ENCODE measurements at regions not wholly inside any gene's neighbourhood (a gene's known extent, or its start where the extent isn't known, plus 50 kb on each side); places are given as distances from the start of the nearest gene placed in this dataset.

DNA sequence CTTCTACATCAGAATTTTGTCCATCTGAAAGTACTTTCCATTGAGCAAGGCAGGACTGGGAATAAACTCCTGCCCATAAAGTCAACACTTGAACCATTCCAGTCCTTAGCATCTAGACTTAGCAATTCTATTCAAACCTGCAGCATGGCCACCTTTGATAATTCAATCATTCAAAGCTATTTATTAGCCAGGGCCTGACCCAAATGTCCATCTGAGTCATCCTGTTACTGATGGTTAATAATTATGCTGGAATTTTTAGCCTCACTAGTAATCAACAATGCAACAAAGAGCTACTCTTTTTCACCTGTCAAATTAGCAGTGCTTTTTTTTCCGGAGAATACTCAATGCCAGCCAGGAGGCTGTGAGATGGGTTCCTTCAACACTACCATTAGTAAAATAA, 72.7 kb upstream of the SNRK start:
- no peak for TF ChIP-seq EZH2 (optimal IDR thresholded peaks at IDR 0.05; ENCODE audit: low read depth, low read length)
- no peak for TF ChIP-seq EZH2phosphoT487 (IDR thresholded peaks at IDR 0.05; ENCODE audit: low read length)
- TF ChIP-seq, protein P1, sequence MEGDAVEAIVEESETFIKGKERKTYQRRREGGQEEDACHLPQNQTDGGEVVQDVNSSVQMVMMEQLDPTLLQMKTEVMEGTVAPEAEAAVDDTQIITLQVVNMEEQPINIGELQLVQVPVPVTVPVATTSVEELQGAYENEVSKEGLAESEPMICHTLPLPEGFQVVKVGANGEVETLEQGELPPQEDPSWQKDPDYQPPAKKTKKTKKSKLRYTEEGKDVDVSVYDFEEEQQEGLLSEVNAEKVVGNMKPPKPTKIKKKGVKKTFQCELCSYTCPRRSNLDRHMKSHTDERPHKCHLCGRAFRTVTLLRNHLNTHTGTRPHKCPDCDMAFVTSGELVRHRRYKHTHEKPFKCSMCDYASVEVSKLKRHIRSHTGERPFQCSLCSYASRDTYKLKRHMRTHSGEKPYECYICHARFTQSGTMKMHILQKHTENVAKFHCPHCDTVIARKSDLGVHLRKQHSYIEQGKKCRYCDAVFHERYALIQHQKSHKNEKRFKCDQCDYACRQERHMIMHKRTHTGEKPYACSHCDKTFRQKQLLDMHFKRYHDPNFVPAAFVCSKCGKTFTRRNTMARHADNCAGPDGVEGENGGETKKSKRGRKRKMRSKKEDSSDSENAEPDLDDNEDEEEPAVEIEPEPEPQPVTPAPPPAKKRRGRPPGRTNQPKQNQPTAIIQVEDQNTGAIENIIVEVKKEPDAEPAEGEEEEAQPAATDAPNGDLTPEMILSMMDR (IDR thresholded peaks at IDR 0.05; ENCODE audit: low read length) = no peak
- no peak overlapping the region for H3K27ac ChIP-seq (ENCODE audit: low read length)
- no peak overlapping the region for H3K4me2 ChIP-seq (ENCODE audit: low read depth, low read length)
- no peak for DNase-seq
- H2AFZ ChIP-seq (ENCODE audit: low read length) = no peak overlapping the region
- no peak overlapping the region for H3K9ac ChIP-seq (ENCODE audit: low read length)
- no peaks in the 10 kb centered on the region for H3K27me3 ChIP-seq (replicated peaks; ENCODE audit: insufficient read depth, low read length)
- H3K79me2 ChIP-seq (ENCODE audit: low read length) = no peaks in the 10 kb centered on the region
- H3K9me3 ChIP-seq (replicated peaks; ENCODE audit: insufficient read depth, low read length) = no peaks in the 10 kb centered on the region
- H3K36me3 ChIP-seq (replicated peaks; ENCODE audit: insufficient read depth, low read length) = no peaks in the 10 kb centered on the region
- H4K20me1 ChIP-seq (ENCODE audit: insufficient read depth, low read length) = no peaks in the 10 kb centered on the region
- H3F3A ChIP-seq (ENCODE audit: insufficient read depth, low read length) = no peaks in the 10 kb centered on the region
- H3K9me2 ChIP-seq (replicated peaks; ENCODE audit: insufficient read depth, low read length) = no peaks in the 10 kb centered on the region
- H3K4me1 ChIP-seq (ENCODE audit: low read length) = 0 out of 2 replicates have a peak, but pooled peaks cover 3% of the 10 kb centered on the region
- H3K4me3 ChIP-seq (ENCODE audit: low read length) = no peak overlapping the region

DNA sequence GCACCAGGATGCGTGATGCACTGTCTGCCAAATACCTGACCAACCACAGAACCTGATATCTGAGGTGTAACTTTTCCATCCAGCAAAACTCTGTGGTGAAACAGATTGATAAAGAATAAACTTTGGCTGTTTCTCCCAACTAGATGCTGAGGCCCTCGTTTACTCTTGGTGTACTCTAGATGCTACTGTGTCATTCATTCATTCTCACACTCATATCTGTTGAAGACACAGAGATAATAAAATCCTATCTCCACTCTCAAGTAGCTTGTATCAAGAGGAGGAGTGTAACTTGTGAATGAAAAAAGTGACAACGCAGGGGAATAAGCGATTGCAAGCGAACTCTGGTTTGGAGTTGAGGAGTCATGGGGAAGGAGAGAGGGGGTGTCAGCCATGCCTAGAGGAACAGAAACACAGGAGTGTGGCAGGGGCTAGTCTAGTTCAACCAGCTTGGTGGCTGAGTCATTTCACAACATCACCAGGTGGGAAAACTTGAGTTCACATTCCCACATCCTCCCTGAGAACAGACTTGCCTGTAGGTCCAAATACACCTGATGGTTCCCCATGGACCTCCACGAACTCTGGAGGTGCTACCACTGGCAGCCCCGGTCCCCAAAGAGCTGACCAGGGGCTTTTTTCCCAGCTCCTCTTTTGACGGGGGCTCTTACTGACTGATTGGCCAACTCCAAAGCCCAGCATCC, 73.3 kb upstream of the SNRK start:
- Histone ChIP-seq H3K9ac (ENCODE audit: low read length) (no peak overlapping the region), H3K9me3 (replicated peaks; ENCODE audit: insufficient read depth, low read length) (no peaks in the 10 kb centered on the region), H3K9me2 (replicated peaks; ENCODE audit: insufficient read depth, low read length) (no peaks in the 10 kb centered on the region), H3K4me2 (ENCODE audit: low read depth, low read length) (no peak overlapping the region), H3F3A (ENCODE audit: insufficient read depth, low read length) (no peaks in the 10 kb centered on the region), H2AFZ (ENCODE audit: low read length) (no peak overlapping the region), H4K20me1 (ENCODE audit: insufficient read depth, low read length) (no peaks in the 10 kb centered on the region), H3K27ac (ENCODE audit: low read length) (no peak overlapping the region), H3K27me3 (replicated peaks; ENCODE audit: insufficient read depth, low read length) (no peaks in the 10 kb centered on the region), H3K79me2 (ENCODE audit: low read length) (no peaks in the 10 kb centered on the region), H3K4me3 (ENCODE audit: low read length) (no peak overlapping the region), H3K36me3 (replicated peaks; ENCODE audit: insufficient read depth, low read length) (no peaks in the 10 kb centered on the region), H3K4me1 (ENCODE audit: low read length) (no peaks in the 10 kb centered on the region)
- no peak for DNase-seq
- TF ChIP-seq EZH2phosphoT487 (IDR thresholded peaks at IDR 0.05; ENCODE audit: low read length) (no peak), EZH2 (optimal IDR thresholded peaks at IDR 0.05; ENCODE audit: low read depth, low read length) (no peak)
- TF ChIP-seq, protein P1 (IDR thresholded peaks at IDR 0.05; ENCODE audit: low read length) = no peak

DNA sequence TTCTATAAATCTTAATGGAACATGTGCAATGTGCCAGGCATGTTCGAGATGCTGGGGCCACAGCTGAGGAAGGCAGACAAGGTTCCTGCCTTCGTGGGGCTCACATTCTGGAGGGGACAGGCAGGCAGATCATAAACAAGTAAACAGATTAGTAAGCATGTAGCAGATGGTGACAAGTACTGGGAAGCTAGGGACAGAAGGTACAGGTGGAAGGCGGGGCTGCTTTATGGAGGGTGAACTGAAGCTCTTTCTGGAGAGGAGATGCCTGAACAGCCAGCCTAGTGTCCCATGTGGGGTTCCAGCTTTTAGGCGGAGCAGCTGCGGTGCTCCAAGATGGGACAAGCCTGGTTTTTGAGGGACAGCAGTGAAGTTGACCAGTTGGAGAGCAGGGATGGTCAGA, 74.7 kb upstream of the SNRK start:
- TF ChIP-seq EZH2 (optimal IDR thresholded peaks at IDR 0.05; ENCODE audit: low read depth, low read length) = no peak
- TF ChIP-seq, protein P1 (IDR thresholded peaks at IDR 0.05; ENCODE audit: low read length) = no peak
- no peak for TF ChIP-seq EZH2phosphoT487 (IDR thresholded peaks at IDR 0.05; ENCODE audit: low read length)
- Histone ChIP-seq H3F3A (ENCODE audit: insufficient read depth, low read length) (no peaks in the 10 kb centered on the region), H3K4me3 (ENCODE audit: low read length) (no peak overlapping the region), H3K36me3 (replicated peaks; ENCODE audit: insufficient read depth, low read length) (no peaks in the 10 kb centered on the region), H4K20me1 (ENCODE audit: insufficient read depth, low read length) (no peaks in the 10 kb centered on the region), H3K9ac (ENCODE audit: low read length) (no peak overlapping the region), H3K9me3 (replicated peaks; ENCODE audit: insufficient read depth, low read length) (no peaks in the 10 kb centered on the region), H3K79me2 (ENCODE audit: low read length) (no peaks in the 10 kb centered on the region), H3K4me1 (ENCODE audit: low read length) (no peaks in the 10 kb centered on the region), H3K27me3 (replicated peaks; ENCODE audit: insufficient read depth, low read length) (no peaks in the 10 kb centered on the region), H3K27ac (ENCODE audit: low read length) (no peak overlapping the region), H2AFZ (ENCODE audit: low read length) (no peak overlapping the region), H3K4me2 (ENCODE audit: low read depth, low read length) (no peak overlapping the region), H3K9me2 (replicated peaks; ENCODE audit: insufficient read depth, low read length) (no peaks in the 10 kb centered on the region)
- DNase-seq = no peak

Measured in MM.1S (cell line).